ENCODE measurements at regions not wholly inside any gene's neighbourhood (a gene's known extent, or its start where the extent isn't known, plus 50 kb on each side); places are given as distances from the start of the nearest gene placed in this dataset.

DNA sequence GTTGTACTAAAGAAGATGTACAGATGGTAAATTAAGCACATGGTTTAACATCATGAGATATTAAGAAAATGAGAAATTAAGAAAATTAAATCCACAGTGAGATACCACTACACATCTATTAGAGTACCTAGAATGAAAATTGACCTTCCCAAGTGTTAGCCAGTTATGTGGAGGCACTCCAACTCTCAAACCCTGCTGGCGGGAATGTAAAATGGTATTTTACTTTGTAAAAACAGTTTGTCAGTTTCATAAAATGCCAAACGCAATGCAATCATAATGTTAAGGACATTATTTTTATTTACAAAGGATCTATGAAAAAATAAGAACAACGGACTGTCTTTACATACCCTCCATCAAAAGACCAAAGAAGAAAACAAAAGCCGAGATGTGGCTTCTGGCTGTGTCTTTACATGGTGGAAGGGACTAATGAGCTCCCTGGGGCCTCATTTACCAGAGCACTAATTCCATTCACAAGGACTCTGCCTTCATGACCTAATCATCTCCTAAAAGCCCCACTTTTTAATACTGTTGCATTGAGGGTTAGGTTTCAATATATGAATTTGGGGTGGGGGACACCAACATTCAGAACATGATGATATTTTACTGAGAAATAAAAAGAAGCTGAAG is 1178.7 kb downstream of the AACS start:
- in situ Hi-C loops (cut with MboI), result no loop called here
- H2AFZ ChIP-seq, result no peak overlapping the region
- H3K9ac ChIP-seq, result no peak overlapping the region
- H3K4me1 ChIP-seq (ENCODE audit: insufficient read depth), result no peaks in the 10 kb centered on the region
- H3K9me3 ChIP-seq (ENCODE audit: low read depth), result no peaks in the 10 kb centered on the region
- TF ChIP-seq EZH2 (IDR thresholded peaks at IDR 0.05; ENCODE audit: insufficient read depth, poor library complexity, severe bottlenecking) (no peak), EZH2phosphoT487 (IDR thresholded peaks at IDR 0.05; ENCODE audit: insufficient read depth, low read depth) (no peak)
- H3K27ac ChIP-seq, result no peak overlapping the region
- no peaks in the 10 kb centered on the region for H4K20me1 ChIP-seq (ENCODE audit: insufficient read depth)
- WGBS, 2 experiments (ENCODE audit: low coverage in 1 of 2, low lambda C conversion rate in 2 of 2, missing lambda C conversion rate in 2 of 2), result 24 to 27% methylated on average over 4 of the region's 4 CpGs
- no peaks in the 10 kb centered on the region for H3K27me3 ChIP-seq (replicated peaks; ENCODE audit: insufficient read depth)
- no peaks in the 10 kb centered on the region for H3K79me2 ChIP-seq (ENCODE audit: insufficient read depth)
- H3F3A ChIP-seq (ENCODE audit: insufficient read depth), result no peaks in the 10 kb centered on the region
- H3K36me3 ChIP-seq (ENCODE audit: low read depth), result no peaks in the 10 kb centered on the region
- no peak for DNase-seq
- no peaks in the 10 kb centered on the region for H3K9me2 ChIP-seq (ENCODE audit: insufficient read depth)
- H3K4me3 ChIP-seq, result no peak overlapping the region
- no peak overlapping the region for H3K4me2 ChIP-seq (ENCODE audit: unreplicated experiment)

DNA sequence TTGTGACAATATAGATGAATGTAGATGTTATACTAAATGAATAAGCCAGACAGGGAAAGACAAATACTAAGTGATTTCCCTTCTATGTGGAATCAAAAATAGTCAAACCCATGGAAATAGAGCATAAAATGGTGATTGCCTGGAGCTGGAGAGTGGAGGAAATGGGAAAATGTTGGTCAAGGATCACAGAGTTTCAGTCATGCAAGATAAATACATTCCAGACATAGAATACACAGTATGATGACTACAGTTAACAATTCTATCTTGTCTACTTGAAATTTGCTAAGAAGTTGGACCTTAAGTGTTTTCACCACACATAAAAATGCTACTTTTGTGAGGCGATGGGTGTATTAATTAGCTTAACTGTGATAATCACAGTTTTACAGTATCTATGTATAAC is 1182.7 kb downstream of the AACS start:
- Histone ChIP-seq H3K27me3 (replicated peaks; ENCODE audit: insufficient read depth) (no peaks in the 10 kb centered on the region), H3K9me3 (ENCODE audit: low read depth) (no peaks in the 10 kb centered on the region), H3K4me2 (ENCODE audit: unreplicated experiment) (no peak overlapping the region), H3K36me3 (ENCODE audit: low read depth) (no peaks in the 10 kb centered on the region), H3F3A (ENCODE audit: insufficient read depth) (no peaks in the 10 kb centered on the region), H3K4me1 (ENCODE audit: insufficient read depth) (no peaks in the 10 kb centered on the region), H2AFZ (no peak overlapping the region), H3K9ac (no peak overlapping the region), H3K79me2 (ENCODE audit: insufficient read depth) (no peaks in the 10 kb centered on the region), H3K4me3 (no peak overlapping the region), H4K20me1 (ENCODE audit: insufficient read depth) (no peaks in the 10 kb centered on the region), H3K27ac (no peak overlapping the region), H3K9me2 (ENCODE audit: insufficient read depth) (no peaks in the 10 kb centered on the region)
- 47 to 48% methylated on average over 1 of the region's 1 CpG for WGBS, 2 experiments (ENCODE audit: low coverage in 1 of 2, low lambda C conversion rate in 2 of 2, missing lambda C conversion rate in 2 of 2)
- DNase-seq, result no peak
- in situ Hi-C loops (cut with MboI), result no loop called here
- TF ChIP-seq EZH2 (IDR thresholded peaks at IDR 0.05; ENCODE audit: insufficient read depth, poor library complexity, severe bottlenecking), result no peak
- no peak for TF ChIP-seq EZH2phosphoT487 (IDR thresholded peaks at IDR 0.05; ENCODE audit: insufficient read depth, low read depth)

DNA sequence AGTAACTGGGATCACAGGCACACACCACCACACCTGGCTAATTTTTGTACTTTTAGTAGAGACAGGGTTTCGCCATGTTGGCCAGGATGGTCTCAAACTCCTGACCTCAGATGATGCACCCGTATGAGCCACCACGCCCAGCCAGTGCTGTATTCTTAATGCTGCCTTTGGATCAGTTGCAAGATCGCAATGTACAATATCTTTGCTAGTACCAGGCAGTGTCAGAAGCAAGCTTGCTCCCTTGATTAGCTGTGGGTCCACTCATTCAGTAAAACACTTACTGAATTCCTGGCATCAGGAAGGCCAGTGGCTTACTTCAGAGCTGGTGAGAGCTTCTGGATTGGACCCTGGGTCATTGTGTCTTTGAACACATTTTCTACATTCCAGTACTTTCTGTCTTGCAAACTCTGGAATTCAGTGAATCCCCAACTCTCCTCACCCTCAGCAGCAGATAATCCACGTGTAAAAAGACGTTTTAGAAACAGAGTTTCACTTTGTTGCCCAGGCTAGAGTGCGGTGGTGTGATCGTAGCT is 1183.7 kb downstream of the AACS start:
- no peak overlapping the region for H2AFZ ChIP-seq
- TF ChIP-seq EZH2 (IDR thresholded peaks at IDR 0.05; ENCODE audit: insufficient read depth, poor library complexity, severe bottlenecking) (no peak), EZH2phosphoT487 (IDR thresholded peaks at IDR 0.05; ENCODE audit: insufficient read depth, low read depth) (no peak)
- no peak for DNase-seq

DNA sequence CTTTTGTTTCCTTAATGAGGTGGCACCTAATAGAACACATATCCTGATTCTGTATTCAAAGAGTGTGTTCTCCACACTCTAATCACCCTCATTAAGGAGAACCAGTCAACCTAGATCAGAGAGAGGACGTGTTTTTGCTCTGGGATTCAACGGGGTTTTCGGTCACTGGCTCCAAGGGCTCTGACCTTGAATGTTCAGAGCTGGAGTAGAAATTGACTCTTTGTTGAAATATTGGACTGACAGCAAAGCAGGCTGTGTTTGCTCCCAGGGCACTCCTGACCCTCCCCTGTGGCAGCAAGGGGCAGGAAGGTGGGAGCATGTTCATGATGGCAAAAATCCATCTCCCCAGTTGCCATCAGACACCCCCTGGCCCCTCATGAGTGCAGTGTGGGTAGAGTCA is 1193.0 kb downstream of the AACS start:
- H3K9me3 ChIP-seq (ENCODE audit: low read depth), result no peaks in the 10 kb centered on the region
- no peak overlapping the region for H3K27ac ChIP-seq

More for the DNA sequence above, 1183.7 kb downstream of the AACS start:
- Histone ChIP-seq H3K27ac (no peak overlapping the region), H3K4me2 (ENCODE audit: unreplicated experiment) (no peak overlapping the region), H3K9ac (no peak overlapping the region), H3K4me3 (no peak overlapping the region), H4K20me1 (ENCODE audit: insufficient read depth) (no peaks in the 10 kb centered on the region), H3K36me3 (ENCODE audit: low read depth) (no peaks in the 10 kb centered on the region), H3F3A (ENCODE audit: insufficient read depth) (no peaks in the 10 kb centered on the region), H3K4me1 (ENCODE audit: insufficient read depth) (no peaks in the 10 kb centered on the region), H3K79me2 (ENCODE audit: insufficient read depth) (no peaks in the 10 kb centered on the region), H3K27me3 (replicated peaks; ENCODE audit: insufficient read depth) (no peaks in the 10 kb centered on the region), H3K9me3 (ENCODE audit: low read depth) (no peaks in the 10 kb centered on the region), H3K9me2 (ENCODE audit: insufficient read depth) (no peaks in the 10 kb centered on the region)
- in situ Hi-C loops (cut with MboI), result no loop called here
- WGBS, 2 experiments (ENCODE audit: low coverage in 1 of 2, low lambda C conversion rate in 2 of 2, missing lambda C conversion rate in 2 of 2), result 24 to 26% methylated on average over 8 of the region's 8 CpGs

More for the DNA sequence above, 1193.0 kb downstream of the AACS start:
- H3K27me3 ChIP-seq (replicated peaks; ENCODE audit: insufficient read depth), result no peaks in the 10 kb centered on the region
- H3K79me2 ChIP-seq (ENCODE audit: insufficient read depth), result no peaks in the 10 kb centered on the region
- no peak overlapping the region for H2AFZ ChIP-seq
- 35 to 46% methylated on average over 3 of the region's 3 CpGs for WGBS, 2 experiments (ENCODE audit: low coverage in 1 of 2, low lambda C conversion rate in 2 of 2, missing lambda C conversion rate in 2 of 2)
- no peaks in the 10 kb centered on the region for H3K9me2 ChIP-seq (ENCODE audit: insufficient read depth)
- H3K4me1 ChIP-seq (ENCODE audit: insufficient read depth), result no peaks in the 10 kb centered on the region
- in situ Hi-C loops (cut with MboI), result no loop called here
- no peak for DNase-seq
- TF ChIP-seq EZH2 (IDR thresholded peaks at IDR 0.05; ENCODE audit: insufficient read depth, poor library complexity, severe bottlenecking), result no peak
- TF ChIP-seq EZH2phosphoT487 (IDR thresholded peaks at IDR 0.05; ENCODE audit: insufficient read depth, low read depth), result no peak
- H4K20me1 ChIP-seq (ENCODE audit: insufficient read depth), result no peaks in the 10 kb centered on the region
- no peaks in the 10 kb centered on the region for H3K36me3 ChIP-seq (ENCODE audit: low read depth)
- H3F3A ChIP-seq (ENCODE audit: insufficient read depth), result no peaks in the 10 kb centered on the region
- no peak overlapping the region for H3K9ac ChIP-seq
- no peak overlapping the region for H3K4me3 ChIP-seq
- H3K4me2 ChIP-seq (ENCODE audit: unreplicated experiment), result no peak overlapping the region

All from GM23248 (cell line).